Activated T-cell treated with anti-CD3 and anti-CD28 coated beads for 1 hour (primary cell): ENCODE measurements at regions not wholly inside any gene's neighbourhood (a gene's known extent, or its start where the extent isn't known, plus 50 kb on each side); places are given as distances from the start of the nearest gene placed in this dataset.
"Not testable (repeated sequence)": the region's sequence is repeated elsewhere in the genome, so short reads cannot be mapped to it uniquely, and the experiment has no call there.

Experiments
- DNase-seq: peaks from one replicate; pipeline ENCODE4 v3.0.0-alpha.2; 2020; ENCODE audit warnings: low read depth

DNA sequence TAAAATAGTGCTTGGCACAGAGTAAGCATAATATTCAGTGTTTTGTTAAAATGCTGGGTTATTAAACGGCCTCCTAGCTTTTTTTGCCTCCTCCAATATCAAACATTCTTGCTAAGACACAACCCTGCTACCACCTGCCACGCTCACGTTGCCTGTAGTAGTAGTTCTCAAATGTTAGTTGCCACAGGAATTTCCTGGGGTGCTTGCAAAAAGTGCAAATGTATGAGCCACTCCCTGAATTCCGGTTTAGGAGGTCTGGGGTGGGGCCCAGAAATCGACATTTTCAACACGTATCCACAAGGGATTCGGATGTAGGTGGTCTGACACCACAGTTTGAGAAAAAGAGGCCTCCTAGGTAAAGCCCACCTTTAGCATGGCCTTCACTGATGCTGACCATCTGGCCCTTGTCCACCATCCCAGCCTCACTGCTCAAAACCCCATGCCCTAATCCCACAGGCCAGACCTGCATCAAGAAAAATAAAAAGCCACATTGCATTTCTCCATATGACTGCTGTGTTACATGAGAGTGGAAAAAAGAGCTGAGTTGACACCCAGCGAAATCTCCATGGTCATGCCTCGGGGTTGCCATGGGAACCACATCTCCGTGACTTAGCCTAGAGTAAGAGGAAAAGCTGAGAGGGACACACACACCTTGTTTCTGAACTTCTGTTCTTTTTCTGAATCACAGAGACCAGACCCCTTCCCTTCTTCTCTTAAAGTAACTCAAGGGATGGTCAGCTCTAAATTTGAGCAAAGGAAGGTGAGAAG, 116.4 kb upstream of the HES1 start:
- no peak for DNase-seq

DNA sequence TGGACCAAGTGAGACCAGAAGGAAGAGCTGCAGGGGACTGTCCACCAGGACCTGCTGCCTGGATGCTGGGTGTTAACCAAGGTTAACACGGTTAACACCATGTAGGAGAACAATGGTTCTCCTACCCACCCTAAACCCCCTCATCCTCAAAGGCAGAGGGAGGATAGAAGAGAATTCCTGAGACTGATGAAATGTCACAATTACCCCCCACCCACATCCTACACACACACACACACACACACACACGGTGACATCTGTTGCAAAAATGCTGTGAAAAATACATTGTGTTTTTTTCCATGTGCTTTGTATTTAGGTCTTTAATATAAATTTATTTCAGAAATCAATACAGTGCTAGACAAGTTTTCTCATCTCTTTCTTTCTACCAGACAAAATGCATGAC, 113.9 kb upstream of the HES1 start:
- no peak for DNase-seq

DNA sequence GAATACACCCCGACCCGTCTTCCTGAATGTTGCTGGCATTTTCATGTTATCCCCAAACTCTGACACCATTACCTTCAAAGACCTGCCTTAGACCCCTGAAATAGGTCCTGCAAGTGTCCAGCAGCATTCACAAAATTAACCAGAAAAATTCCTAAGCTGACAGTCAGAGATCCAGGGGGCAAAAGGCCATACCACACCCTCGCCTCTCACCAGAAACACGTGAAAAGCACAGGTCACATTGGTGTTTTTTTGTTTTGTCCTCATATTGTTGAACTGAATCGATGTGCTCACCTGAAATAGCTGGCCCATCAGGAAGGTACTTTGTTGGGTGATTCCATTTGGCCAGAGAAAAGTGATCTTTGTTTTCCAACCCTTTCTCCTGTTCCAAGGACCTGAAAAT, 113.1 kb upstream of the HES1 start:
- no peak for DNase-seq

DNA sequence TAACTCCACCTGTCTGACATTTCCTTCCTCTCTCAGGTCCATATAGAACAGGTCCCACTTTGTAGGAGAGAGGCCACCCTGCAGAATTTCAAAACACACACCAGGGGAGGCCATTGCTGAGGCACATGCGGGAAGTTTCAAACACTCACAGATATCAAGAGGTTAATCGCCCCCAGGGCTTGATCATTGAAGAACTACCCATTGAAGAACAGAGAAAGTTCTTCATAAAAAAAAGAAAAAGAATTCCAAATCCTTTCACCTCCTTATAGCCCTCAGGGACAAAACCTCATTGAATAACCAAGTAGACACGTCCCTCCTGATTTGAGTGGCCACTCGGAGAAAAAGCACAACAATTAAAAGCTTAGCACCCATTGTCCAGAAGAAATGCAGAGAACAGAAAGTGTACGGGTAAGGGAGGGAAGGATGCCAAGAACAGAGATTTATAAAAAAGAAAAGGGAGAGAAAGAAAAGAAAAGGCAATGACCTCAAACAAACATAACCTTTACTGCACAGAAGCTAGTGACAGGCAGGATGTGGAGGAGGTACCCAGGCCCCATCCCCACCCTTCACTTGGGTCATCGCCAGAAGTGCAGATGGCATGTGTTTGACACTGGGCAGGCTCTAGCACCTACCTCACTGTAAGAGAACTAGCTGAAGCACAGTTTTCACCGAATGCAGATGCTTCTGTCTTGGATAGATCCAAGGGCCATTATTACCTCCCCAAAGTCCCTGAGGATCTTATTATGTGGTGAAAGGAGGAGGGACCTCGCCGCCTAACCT, 112.3 kb upstream of the HES1 start:
- no peak for DNase-seq

DNA sequence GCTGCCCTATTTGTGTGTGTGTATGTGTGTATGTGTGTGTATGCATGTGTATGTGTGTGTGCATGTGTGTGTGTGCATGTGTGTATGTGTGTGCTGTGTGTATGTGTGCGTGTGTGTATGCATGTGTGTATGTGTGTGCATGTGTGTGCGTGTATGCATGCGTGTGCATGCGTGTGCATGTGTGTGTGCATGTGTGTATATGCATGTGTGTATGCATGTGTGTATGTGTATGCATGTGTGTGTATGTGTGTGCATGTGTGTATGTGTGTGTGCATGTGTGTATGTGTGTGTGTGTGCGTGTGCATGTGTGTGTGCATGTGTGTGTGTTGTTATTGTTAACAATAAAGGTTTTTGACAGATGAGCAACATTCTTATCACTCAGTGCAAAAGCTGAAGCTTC, 110.8 kb upstream of the HES1 start:
- DNase-seq = no peak

DNA sequence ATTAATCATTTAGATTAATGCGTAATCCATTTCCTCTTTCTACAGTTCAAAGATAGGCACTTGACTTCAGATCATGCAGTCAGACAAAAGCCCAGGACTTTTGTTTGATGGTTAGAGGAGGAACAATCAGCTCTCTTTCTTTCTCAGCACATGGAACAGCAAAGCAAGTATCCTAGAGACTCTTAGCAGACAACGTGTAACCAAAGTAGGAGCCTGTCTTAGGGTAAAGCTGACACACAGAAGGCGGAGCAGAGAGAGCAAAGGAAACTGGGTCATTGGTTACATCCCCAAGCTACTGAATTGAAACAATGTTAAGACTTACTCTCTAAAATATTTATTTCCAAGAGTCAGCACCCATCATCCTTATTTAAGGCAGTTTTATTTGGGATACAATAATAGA, 110.0 kb upstream of the HES1 start:
- no peak for DNase-seq

DNA sequence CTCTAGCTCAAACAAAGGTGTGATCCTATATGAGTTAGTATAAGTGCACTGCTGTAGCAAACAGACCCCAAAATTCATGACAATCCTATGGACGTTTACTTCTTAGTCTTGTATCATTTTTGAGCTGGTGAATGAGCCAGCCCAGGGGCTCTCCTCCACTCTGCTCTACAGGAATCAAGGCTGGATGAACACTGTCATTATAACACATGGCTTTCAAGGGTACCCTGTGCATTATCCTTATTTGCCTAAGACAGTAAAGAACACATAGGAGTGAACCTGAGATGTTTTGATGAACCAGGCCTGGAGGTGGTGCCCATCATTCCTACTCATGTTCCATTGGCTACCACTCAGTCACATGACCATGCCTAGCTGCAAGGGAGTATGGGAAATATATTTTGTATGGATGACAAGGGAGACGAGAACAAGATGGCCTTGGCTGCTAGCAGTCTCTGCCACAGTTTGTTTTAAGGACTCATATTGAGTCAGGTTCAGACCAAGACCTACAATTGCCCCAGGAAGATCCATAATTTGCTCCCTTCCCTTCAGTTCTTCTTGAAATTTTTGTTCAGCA, 107.4 kb upstream of the HES1 start:
- no peak for DNase-seq

DNA sequence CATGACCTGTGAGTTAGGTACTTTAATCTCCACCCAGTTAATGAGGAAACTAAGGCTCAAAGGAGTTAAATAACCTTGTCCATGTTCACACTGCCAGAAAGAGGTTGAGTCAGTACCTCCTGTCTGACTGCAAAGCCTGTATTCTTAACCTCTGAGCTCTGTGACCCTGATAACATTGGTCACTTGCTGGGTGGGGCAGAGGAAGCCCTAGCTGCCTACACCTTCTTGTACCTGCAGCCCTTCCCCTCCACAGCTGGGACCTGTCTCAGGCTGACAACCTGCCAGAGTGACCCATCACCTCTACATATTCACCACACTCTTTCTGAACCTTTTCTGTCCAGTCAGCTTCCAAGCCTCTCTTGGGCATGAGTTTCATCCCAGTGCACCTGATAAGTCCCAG, 106.1 kb upstream of the HES1 start:
- DNase-seq = no peak

DNA sequence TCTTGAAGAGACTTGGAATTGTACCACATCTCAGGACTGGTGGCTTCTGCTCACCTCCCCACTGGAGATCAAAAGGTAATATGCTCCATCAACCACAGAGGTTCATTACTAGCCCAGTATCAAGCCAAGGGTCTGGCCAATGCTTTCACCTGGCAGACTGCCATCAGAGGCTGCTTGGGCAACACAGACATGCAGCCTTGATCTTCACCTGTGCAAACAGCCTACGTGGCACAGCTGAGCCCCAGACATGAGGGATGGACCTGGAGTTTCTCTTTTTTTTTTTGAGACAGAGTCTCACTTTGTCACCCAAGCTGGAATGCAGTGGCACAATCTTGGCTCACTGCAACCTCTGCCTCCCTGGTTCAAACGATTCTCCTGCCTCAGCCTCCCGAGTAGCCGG, 105.6 kb upstream of the HES1 start:
- DNase-seq = no peak

DNA sequence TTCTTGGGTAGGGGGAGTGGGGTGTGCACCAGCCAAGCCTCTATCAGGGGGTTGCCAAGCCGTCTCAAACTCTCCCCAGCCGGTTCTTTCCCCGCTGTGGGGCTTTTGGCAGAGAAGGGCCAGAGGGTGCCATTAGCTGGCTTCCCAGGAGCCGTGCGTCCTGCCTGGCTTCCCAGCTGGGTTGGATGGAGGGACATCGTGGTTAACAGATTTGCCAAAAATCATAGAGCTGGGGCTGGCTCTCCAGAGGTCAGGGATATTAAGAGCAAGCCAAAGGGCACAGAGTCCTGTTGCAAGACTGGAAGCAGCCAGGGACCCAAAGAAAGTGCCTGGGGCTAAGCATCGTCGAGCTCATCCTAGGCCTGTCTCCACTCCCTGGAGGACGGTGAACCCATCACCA, 104.6 kb upstream of the HES1 start:
- no peak for DNase-seq

DNA sequence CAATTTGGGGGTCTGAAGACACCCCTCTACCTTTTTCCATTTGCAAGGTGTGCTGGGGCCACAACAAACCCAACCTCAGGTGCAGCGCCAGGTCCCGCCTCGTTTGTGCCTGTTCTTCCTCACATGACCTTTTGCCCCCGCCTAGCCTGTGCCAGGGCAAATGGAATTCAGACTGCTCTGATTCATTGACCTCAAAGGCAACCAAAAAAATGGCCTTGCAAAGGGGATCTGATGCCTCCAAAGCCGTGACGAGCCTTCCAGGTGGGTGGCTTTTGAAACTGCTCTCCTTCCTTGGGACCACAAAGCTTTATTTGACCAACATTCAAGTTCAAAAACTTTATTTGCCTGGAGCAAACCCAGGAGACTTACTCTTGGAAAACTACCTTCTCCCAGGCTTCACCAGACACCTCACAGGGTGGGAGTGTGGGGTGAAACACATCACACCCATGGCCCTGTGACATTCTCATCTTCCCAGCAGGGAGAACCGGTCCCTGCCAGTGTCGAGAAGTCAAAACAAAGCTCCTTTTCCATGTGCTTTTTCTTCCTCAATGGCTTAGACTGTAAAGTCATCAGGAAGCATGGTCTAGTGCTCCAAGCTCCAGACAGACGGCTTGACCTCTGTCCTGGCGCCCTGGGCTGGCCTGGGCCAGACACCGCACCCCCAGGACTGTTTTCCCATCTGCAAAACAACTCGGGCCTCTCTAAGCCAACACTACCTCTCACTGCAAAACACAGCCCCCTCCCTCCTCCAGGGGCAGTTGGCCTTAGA, 103.9 kb upstream of the HES1 start:
- DNase-seq = no peak

DNA sequence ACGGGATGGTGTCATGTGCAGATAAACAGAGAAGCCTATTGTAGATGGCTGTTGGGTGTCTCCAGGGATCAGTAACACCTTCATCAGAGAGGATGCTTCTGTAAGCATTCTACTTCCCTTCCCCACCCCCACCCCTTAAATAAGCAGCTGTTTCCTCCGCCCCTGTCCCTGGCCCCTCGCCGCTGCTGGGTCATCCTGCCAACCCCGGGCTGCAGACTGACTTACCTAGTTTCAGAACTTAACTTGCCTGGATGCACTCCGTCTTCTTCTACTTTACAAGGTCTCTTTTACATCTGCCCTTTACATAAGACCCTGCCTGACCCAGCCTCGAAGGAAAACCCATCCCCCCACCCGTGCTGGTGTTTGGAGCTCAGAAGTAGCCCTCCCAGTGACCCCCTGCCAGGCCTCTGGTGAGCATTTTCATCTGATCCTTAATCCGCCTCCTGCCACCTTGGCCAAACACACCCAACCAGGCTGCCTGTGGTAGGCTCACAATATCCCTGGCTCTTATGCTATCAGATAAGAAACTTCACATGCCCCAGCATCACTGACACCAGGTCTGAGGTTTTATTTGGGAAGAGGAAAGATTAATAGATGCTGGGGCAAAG, 103.0 kb upstream of the HES1 start:
- no peak for DNase-seq

DNA sequence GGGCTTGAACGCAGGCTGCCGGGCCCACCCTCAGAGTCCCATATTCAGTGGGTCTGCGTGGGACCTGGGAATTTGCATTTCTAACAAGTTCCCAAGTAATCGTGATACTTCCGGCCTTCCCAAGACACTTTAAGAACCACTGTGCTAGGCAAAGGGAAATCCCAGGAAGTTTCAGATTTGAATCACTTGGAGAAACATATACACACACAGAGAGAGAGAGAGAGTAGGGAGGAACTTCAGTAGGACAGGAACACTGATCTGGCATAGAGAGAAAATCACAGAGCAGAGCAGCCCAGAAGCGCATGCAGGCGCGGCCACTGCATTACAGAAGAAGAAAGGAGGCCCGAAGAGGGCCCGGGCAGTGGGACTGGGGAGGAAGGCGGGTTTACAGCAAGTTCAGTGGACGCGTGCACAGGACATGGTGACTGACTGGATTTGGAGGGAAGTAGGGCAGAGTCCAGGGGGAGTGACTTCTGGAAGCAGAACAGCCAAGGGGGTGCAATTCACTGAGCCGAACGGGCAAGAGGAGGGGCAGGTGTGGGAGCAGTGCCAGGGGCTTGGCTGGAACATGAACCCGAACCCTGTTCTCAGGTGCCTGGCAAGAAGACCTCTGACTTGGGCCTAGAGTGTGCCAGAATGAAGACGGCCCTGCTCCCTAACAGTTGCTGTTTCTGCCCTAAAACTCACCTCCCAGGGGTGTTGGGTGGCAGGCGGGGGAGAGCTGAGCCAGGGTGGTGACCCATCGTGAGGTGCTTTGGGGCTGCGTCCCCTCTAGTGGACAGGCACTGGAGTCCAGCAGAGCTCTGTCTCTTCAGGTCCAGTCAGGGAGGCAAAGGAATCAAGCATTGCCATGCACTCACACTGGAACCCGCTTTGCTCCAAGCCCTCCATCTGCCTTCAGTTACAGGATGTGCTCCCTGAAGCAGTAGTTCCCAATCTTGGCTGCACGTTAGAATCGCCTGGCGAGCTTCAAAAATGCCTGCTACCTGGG, 101.3 kb upstream of the HES1 start:
- DNase-seq = no peak

DNA sequence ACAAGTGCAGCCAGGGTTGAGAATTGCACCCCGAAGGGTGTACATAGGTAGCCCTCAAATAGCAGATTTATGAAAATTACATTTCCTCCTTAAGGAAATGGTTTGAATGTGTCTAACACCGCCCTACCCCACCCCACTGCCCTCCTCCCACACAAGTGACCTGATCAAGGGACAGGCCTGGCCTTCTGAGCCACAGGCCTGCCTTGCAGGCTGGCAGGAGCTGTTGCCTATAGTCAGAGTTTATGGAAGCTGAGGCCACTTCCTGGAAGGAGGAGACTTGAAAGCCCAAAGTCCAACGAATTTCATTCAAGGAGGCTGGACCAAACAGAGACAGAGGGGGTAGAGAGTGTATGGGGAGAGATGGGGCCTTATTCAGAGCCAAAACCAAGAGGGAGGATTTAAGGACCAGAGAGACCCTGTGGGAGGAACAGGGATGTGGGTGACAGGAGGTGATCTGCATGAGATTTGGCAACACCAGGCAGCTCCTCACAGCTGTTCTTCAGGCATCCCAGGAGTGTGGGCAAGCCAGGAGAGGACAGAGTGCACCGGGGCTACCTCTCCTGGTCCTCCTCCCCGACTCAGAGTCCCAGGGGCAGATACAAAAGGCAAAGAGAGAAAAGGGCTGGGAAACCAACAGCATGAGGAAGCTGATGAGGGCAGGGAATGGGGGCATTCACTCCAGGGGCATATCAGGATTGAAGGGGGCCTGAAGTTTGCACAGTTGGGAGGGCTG, 100.4 kb upstream of the HES1 start:
- no peak for DNase-seq

DNA sequence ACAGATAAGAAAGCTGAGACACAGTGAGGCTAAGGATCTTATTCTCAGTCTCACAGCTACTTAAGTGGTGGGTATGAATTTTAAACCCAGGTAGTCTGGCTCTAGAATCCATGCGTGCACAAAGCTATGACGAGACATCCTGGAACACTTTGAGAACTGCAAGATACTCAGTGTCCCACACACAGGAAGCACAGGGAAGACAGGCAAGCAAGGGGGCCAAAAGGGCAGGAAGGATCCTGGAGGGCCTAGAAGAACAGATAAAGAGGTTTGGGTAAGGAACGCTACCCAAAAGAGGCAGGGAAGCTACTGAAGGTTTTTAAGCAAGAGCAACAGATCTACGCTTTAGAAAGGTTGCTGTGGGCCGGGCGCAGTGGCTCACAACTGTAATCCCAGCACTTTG, 99.1 kb upstream of the HES1 start:
- no peak for DNase-seq

DNA sequence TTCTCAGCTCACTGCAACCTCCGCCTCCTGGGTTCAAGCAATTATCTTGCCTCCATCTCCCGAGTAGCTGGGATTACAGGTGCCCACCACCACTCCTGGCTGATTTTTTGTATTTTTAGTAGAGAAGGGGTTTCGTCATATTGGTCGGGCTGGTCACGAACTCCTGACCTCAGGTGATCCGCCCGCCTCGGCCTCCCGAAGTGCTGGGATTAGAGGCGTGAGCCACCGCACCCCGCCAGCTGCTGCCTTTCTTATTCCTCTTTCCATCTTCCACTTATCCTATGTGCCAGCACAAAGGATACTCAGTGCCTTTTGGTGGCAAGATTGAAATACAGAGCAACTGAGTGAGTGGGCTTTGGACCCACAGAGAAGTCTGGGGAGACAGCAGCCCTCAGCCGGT, 97.6 kb upstream of the HES1 start:
- not testable (repeated sequence) for DNase-seq

DNA sequence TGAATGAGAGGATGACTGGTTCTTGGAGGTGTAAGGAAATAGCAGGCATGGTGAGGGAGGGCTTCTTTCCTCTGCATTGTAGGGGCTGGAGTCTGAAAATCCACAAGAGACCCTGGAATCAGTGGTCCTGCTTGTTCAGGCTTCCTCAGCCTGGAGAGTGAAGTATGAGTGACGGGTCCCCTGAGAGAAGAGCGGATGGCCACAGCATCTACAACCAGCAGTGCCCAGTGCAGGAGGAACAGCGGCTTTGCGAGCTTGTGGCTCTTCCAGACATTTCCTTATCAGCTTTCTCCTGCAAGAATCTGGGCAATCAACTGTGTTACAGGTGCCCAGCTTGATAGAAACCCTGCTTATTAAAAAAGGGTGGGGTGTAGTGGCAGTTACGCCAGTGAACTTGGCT, 97.0 kb upstream of the HES1 start:
- DNase-seq = no peak

DNA sequence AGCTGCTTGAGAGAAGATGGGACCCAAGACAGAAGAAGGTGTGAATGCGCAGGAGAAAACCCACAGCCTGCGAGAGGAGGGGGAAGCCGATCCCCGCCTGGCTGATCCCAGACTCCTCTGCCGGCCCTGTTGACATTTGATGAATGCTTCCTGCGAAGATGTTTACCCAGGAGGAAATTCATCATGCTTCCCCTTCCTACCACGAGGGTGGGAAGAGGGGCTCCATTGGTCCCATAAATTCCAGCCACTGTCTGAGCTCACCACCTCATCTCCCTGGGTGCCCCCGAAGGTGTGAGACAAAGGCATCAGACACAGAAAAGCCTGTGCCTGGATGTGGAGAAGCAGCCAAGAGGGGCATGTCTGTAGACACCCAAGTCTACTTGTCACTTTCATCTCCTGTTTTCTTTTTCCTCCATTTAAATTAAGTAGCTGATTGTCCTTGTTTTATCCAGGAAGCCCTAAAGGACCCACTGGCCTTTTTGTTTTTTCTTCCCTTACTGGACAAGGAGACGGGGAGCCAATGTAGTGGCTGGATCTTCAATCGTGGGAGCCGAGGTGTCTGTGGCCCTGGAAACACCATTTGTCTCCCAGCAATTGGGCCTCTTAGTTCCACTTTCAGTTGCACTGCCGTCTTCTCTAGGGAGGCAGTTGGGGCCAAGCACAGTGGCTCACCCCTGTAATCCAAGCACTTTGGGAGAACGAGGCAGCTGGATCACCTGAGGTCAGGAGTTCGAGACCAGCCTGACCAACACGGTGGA, 95.3 kb upstream of the HES1 start:
- DNase-seq = no peak

DNA sequence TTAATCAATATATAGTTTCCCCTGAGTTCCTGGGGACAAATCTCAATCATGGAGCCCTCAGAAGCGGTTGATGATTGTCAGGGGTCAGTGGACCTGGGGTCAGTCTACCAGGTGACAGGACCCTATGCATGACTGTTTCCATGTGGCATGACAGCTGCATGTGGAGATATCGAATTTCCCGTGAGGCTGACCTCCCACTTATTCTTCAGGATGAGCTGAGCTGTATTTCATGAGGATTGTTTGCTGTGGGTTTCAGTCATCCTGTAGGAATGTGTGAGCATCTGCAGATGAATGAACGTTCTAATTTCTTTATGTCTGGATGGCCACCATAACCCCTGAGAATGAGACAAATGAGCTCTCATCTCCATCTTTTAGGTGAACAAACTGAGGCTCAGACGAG, 93.0 kb upstream of the HES1 start:
- DNase-seq = no peak

DNA sequence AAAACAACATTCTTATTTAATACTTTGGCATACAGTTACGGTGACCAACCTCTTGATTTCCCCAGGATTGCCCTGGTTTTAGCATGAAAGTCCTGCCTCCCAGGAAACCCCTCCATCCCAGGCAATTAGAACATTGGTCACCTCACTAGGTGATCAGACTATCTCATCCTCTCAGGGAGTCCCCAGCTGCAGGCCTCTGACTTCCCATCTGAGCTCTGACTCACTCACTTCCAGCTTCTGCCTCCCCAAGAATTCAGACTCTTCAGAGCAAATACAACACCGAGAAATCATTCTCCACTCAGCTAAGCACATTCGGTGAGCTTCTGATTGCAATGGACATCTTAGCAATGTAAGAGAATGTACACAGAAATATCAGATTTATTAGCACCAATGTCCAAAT, 92.4 kb upstream of the HES1 start:
- DNase-seq = no peak
